NCI-H2171 treated with DMSO at 0.1 percent for 48 hours (cell line): ENCODE measurements at regions not wholly inside any gene's neighbourhood (a gene's known extent, or its start where the extent isn't known, plus 50 kb on each side); places are given as distances from the start of the nearest gene placed in this dataset.
"Not testable (repeated sequence)": the region's sequence is repeated elsewhere in the genome, so short reads cannot be mapped to it uniquely, and the experiment has no call there.

ENCODE experiments used
- DNase-seq: peaks from one replicate; lab custom pipeline; 2025; lab: John Stamatoyannopoulos, UW

GRCh38 chr7:25069900-25070443 lies 55.1 kb downstream of the CYCS start:
- peak; percentile 87 for DNase-seq

GRCh38 chr7:25068502-25069213 lies 56.4 kb downstream of the CYCS start:
- DNase-seq: no peak

- no peak for DNase-seq
These were observed 57.1 kb downstream of the CYCS start for GRCh38 chr7:25067726-25068501.

GRCh38 chr7:25066253-25066652 lies 58.8 kb downstream of the CYCS start:
- no peak for DNase-seq

DNA sequence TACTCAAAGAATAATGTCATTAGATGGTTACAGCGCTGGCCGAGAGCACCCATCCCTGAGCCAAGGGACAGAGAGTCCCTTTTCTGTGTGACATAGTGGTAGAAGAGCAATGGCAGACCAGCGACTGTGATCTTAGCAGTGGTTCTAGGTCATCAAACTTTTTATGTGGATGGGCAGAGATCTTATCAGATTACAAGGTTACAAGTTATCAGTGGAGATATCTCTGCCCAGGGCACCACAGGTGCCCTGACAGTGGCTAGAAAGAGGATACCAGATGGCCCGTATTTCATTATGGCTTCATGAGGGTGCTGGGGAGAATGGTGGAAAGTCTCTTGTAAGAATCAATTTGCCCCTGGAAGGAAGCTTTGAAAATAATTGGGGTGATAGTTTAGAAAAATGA lies 62.7 kb downstream of the CYCS start:
- DNase-seq: no peak

DNA sequence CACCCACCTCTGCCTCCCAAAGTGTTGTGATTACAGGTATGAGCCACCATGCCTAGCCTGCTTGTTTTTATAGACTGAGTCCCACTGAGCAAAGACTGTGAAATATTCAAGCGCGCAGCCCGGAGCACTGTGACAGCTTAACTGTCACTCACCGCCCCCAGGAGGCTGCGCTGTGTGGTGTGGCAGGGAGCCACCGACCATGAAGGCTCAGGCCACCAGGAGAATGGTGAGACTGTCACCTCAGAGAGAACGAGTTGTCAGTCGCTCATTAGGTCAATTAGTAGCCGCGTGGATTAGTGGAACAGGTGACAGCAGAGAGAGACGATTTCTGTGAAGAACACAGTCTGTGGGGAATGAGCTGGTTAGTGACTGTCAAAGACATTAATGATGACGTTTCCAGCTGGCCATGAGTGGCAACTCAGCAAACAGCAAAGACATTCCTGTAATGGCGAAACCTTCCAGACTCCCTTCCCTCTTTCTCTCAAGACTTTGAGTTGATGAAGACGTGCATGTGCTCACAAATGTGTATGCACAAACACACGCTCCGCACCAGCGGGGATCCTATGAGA lies 64.5 kb downstream of the CYCS start:
- DNase-seq: no peak

- no peak for DNase-seq
These were observed 65.5 kb downstream of the CYCS start for GRCh38 chr7:25059576-25059975.

DNA sequence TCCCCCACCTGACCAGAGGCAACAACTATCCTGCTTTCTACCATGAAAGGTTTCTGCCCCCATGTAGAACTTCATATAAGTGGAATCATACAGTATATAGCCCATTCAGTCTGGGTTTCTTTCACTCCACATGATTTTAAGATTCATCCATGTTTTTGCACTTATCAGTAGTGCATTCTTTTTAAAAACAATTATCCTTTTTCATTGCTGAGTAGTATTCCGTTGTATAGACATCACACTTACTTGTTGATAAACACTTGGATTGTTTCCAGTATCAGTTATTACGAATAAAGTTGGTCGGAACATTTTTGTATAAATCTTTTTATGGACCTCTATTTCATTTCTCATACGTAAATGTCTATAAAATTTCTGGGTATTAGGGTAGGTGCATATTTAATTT lies 68.7 kb downstream of the CYCS start:
- no peak for DNase-seq

DNA sequence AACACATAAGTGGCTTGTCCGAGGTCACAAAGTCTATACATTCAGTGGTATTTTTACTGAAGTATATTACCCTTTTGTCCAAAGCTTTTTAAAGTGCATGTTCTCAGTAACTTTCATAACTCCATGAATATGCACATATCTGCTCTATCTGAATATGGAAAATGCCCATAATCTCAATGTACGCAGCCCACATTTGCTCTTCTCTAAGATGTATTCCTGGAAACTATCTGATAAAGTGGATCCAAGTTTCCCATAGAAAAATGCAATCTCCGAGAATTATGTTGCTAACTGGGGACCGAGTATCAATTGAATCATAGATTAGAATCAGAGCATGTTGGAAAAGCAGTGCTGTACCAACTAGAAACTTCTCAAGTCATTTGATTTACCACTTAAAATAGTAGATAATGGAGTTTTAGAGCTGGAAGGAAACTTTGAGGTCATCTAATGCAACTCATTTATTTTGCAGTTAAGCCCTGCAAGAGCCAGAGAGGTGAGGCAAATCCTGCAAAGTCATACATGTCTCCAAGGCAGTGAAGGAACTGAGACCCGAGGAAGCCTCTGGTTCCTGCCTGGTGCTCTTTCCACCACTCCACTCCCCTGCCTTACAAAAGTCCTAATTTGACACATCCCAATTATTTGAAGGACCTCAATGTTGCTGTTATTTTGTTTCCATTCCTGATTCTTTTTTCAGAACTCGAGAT lies 69.4 kb downstream of the CYCS start:
- no peak for DNase-seq

DNA sequence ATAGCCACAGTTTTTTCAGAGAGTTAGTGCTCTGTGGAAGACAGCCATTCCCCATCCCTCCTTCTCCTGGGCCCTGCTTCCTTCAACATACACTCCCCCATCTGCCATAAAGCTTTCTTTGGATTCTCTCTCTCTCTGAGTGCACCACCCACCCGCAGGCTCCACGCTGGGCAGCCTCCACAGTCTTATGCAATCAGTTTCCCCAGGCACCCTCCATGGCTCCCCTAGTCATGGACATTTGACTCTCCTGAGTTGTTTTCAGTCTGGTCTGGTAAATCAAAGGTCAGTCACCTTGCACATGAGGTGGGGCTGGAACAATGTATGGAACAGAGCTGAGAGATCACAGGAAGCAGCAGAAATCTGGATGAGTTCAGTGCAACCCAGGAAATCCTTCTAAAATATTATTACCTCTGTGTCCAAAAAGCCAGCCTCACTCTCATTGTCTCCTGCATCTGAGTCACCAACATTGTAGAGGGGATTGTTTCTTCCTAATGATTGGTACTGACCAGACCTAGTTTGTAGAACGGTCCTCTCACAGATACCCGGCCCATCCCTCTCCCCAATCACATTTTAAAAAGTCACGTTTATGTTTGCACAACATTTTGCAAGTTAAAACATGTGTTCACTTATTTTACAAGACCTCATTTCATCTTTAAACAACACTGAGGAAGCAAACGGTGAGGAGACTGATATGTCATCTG lies 70.1 kb downstream of the CYCS start:
- DNase-seq: no peak

GRCh38 chr7:25050223-25050622 lies 70.2 kb upstream of the OSBPL3 start:
- DNase-seq: no peak

DNA sequence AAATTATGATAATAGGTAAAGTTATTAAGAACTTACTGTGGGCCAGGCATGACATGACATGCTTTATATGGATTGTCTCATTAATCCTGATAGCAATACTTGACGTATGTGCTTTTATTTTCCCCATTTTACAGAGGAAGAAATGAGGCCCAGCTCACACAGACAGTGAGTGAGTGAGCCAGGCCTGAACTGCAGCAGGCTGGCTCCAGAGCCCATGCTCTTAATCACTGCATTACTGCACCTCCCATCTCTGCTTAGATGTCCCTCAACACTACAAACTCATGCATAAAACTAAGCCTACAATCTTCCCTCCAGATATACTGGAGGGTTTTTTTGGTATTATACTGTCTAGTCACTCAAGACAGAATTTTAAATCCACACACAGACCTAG lies 68.5 kb upstream of the OSBPL3 start:
- no peak for DNase-seq

DNA sequence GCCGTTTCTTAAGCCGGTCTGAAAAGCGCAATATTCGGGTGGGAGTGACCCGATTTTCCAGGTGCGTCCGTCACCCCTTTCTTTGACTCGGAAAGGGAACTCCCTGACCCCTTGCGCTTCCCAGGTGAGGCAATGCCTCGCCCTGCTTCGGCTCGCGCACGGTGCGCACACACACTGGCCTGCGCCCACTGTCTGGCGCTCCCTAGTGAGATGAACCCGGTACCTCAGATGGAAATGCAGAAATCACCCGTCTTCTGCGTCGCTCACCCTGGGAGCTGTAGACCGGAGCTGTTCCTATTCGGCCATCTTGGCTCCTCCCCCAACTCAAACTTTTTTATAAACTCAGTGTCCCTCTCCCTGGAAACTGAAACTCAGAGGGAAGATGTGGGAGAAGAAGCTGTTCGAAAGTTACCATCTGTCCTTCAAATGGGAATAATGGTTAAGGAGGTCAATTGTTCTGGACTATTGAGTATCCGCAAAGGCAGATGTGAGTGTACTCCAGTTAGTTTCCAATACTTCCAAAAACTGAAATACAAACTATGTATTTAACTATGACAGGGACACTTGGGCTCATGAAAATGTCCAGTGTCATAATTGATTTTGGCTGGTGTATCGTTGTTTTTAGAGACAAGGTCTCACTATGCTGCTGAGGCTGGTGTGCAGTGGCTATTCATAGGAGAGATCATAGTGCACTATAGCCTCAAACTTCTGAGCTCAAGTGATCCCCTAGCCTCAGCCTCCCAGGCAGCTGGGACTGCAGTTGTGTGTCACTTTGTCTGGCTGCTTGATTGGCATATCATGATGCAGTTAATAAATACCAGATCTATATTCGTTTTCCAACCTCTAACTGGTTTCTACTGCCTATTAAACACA lies 67.8 kb upstream of the OSBPL3 start:
- not testable (repeated sequence) for DNase-seq

DNA sequence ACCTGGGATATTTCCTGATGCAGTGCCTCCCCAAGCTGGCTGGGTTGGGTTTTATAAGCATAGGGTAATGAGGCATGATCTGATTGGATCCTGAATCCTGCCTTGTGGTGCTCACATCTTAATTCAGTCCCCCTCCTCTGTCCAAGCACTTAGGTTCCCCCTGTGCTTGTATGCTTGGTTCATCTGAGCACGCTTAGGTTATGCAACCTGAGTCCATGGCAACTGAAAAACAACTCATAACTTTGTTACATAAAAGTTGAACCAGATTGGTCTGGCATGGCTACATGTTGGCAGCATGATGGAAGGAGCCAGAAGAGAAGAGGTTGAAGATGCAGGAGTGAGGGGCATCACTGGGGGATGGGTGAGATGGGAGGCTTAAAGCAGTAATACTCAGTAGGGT lies 57.3 kb upstream of the OSBPL3 start:
- DNase-seq: no peak

DNA sequence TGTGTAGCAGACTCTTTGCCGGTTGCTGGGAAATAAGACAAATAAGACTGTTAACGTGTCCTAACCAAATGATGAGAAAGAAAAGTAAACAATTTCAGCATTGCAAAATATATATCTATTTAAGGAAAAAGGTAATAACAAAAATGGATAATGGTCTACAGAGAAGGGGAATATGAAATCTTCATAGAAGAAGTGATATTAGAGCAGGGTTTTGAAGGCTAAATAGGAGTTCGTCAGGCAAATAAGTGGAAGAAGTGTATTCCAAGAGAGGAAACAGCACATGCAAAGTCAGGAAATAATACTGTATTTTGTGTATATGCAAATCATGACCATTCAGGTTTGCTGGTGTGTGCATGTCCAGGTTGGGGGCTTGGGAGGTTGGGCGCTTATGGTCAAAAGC lies 55.3 kb upstream of the OSBPL3 start:
- DNase-seq: no peak

- DNase-seq: no peak
These were observed 54.2 kb upstream of the OSBPL3 start for GRCh38 chr7:25034136-25034535.

DNA sequence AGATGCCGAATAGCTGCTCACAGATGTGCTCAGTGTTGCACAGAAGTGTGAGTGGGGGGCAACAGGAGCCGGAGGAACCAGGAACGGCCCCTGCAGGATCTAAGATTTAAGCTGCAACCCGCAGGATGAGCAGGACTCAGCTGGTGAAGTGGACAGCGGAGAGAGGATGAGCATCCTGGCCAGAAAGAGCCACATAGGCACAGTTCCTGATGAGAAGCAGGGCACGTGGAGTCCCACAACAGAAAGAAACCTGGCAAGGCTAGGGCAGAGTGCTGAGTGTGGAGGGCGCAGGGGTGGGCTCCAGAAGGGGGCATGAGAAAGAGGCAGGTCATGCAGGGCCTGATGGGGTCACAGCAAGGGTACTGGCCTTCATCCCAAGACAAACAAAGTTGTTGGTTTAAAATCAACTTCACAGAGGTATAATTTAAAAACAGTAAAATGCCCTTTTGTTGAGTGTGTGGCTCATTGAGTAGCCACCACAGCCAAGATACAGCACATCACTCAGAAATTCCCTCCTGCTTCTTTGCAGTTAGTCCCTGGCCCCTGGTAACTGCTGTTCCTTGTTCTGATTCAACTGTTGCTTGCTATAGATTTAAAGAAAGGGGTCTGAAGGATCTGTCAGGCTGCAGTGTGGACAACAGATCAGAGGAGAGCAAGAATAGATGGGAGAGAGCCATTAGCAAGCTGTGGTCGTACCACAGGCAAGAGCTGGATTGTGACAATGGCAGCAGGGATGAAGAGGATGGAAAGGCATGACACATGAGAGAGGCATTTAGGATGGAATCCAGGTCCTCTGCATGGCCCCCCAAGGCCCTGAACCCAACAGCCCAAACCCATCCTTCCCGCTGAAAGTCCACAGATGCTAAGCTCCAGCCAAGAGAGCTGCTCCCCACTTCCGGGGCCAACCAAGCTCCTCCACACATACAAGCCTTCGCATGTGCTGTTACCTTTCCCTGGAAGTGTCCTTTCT lies 53.1 kb upstream of the OSBPL3 start:
- DNase-seq: no peak

- no peak for DNase-seq
These were observed 51.5 kb upstream of the OSBPL3 start for GRCh38 chr7:25031432-25031831.

DNA sequence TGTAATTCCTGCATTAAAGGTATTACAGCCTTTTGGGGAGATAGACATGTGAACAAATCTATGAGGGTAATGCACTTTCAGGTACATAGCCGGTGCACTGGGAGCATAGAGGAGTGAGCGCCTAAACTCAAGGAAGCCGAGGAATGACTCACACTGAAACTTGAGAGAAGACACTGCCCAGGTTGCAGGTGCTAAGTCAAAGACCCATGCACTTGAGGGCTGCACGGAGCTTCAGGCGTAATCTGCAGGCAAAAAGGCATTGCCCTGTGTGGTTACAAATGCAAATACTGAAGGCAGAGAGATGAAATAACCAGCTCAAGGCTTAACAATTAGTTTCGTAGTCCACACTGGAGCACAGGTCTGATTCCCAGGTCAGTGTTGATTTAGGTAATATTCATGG lies 51.0 kb upstream of the OSBPL3 start:
- no peak for DNase-seq
